Stimulated activated effector memory CD8-positive, alpha-beta T cell treated with anti-CD3 and anti-CD28 coated beads, Interleukin-12 subunit alpha, Interleukin-12 subunit beta, amount 100 ng/mL, for 72 hours (primary cell): ENCODE measurements at regions not wholly inside any gene's neighbourhood (a gene's known extent, or its start where the extent isn't known, plus 50 kb on each side); places are given as distances from the start of the nearest gene placed in this dataset.

Experiments
- ATAC-seq: fragments of 150-1000 bp; cut with Tn5 transposase; 2 replicates; pipeline ENCODE4 v1.10.0; 2021
- DNase-seq, 2 donors: peaks; one replicate each; pipeline ENCODE4 v3.0.0; 2021 to 2022; ENCODE audit warnings: low spot score in 2 of 2
- H3K27ac Mint-ChIP-seq: one replicate; pipeline ENCODE4 v1.8.0; 2022; ENCODE audit warnings: mild to moderate bottlenecking, mixed read lengths
- H3K36me3 Mint-ChIP-seq: one replicate; pipeline ENCODE4 v1.8.0; 2022; ENCODE audit warnings: mild to moderate bottlenecking, mixed read lengths
- H3K4me1 Mint-ChIP-seq: one replicate; pipeline ENCODE4 v1.8.0; 2022; ENCODE audit warnings: mixed read lengths
- H3K4me3 Mint-ChIP-seq: one replicate; pipeline ENCODE4 v1.8.0; 2022; ENCODE audit warnings: mild to moderate bottlenecking, mixed read lengths
- H3K9me3 Mint-ChIP-seq: one replicate; pipeline ENCODE4 v1.8.0; 2022; ENCODE audit warnings: mixed read lengths

GRCh38 chr12:43169115-43169681 lies 382.8 kb downstream of the ADAMTS20 start:
- no peak for DNase-seq
- Mint-ChIP-seq H3K4me1 (no peaks in the 10 kb centered on the region), H3K4me3 (no peak overlapping the region), H3K9me3 (peaks cover 3% of the 10 kb centered on the region), H3K36me3 (no peaks in the 10 kb centered on the region), H3K27ac (no peak overlapping the region)
- ATAC-seq, result no peak

- no peak for ATAC-seq
Observed at GRCh38 chr12:43167691-43168090, 384.3 kb downstream of the ADAMTS20 start.

GRCh38 chr12:43165351-43165750 lies 386.7 kb downstream of the ADAMTS20 start:
- no peaks in the 10 kb centered on the region for H3K4me1 Mint-ChIP-seq
- no peak for ATAC-seq
- H3K9me3 Mint-ChIP-seq, result peaks cover 5% of the 10 kb centered on the region
- no peak overlapping the region for H3K4me3 Mint-ChIP-seq
- DNase-seq, result no peak
- no peaks in the 10 kb centered on the region for H3K36me3 Mint-ChIP-seq
- no peak overlapping the region for H3K27ac Mint-ChIP-seq

More at GRCh38 chr12:43167691-43168090, 384.3 kb downstream of the ADAMTS20 start:
- DNase-seq, result no peak
- H3K4me3 Mint-ChIP-seq, result no peak overlapping the region
- H3K9me3 Mint-ChIP-seq, result peaks cover 3% of the 10 kb centered on the region
- no peak overlapping the region for H3K27ac Mint-ChIP-seq
- no peaks in the 10 kb centered on the region for H3K36me3 Mint-ChIP-seq
- H3K4me1 Mint-ChIP-seq, result no peaks in the 10 kb centered on the region

- no peak for ATAC-seq
- H3K4me3 Mint-ChIP-seq, result no peak overlapping the region
Observed at GRCh38 chr12:43162138-43162537, 389.9 kb downstream of the ADAMTS20 start.

GRCh38 chr12:43159506-43159905 lies 392.5 kb downstream of the ADAMTS20 start:
- H3K27ac Mint-ChIP-seq, result no peak overlapping the region
- no peak overlapping the region for H3K4me3 Mint-ChIP-seq
- DNase-seq (no peak), ATAC-seq (no peak)
- no peaks in the 10 kb centered on the region for H3K4me1 Mint-ChIP-seq
- H3K36me3 Mint-ChIP-seq, result no peaks in the 10 kb centered on the region
- peaks cover 2% of the 10 kb centered on the region for H3K9me3 Mint-ChIP-seq

More at GRCh38 chr12:43162138-43162537, 389.9 kb downstream of the ADAMTS20 start:
- H3K27ac Mint-ChIP-seq, result no peak overlapping the region
- peaks cover 4% of the 10 kb centered on the region for H3K9me3 Mint-ChIP-seq
- no peaks in the 10 kb centered on the region for H3K4me1 Mint-ChIP-seq
- no peaks in the 10 kb centered on the region for H3K36me3 Mint-ChIP-seq
- no peak for DNase-seq

GRCh38 chr12:43158126-43158525 lies 393.9 kb downstream of the ADAMTS20 start:
- Mint-ChIP-seq H3K9me3 (peaks cover 7% of the 10 kb centered on the region), H3K4me3 (no peak overlapping the region), H3K27ac (no peak overlapping the region), H3K4me1 (no peaks in the 10 kb centered on the region), H3K36me3 (peaks cover 7% of the 10 kb centered on the region)
- no peak for ATAC-seq
- DNase-seq, result no peak

GRCh38 chr12:43155376-43155775 lies 396.6 kb downstream of the ADAMTS20 start:
- Mint-ChIP-seq H3K36me3 (peaks cover 7% of the 10 kb centered on the region), H3K27ac (no peak overlapping the region), H3K4me3 (no peak overlapping the region), H3K4me1 (no peaks in the 10 kb centered on the region), H3K9me3 (peaks cover 7% of the 10 kb centered on the region)
- DNase-seq (no peak), ATAC-seq (no peak)

- Mint-ChIP-seq H3K4me1 (no peaks in the 10 kb centered on the region), H3K27ac (no peak overlapping the region), H3K4me3 (no peak overlapping the region), H3K9me3 (peaks cover 10% of the 10 kb centered on the region), H3K36me3 (peaks cover 7% of the 10 kb centered on the region)
- DNase-seq, result no peak
- ATAC-seq, result no peak
Observed at GRCh38 chr12:43154498-43155045, 397.4 kb downstream of the ADAMTS20 start.

- Mint-ChIP-seq H3K4me1 (no peaks in the 10 kb centered on the region), H3K36me3 (peaks cover 7% of the 10 kb centered on the region), H3K9me3 (peaks cover 10% of the 10 kb centered on the region), H3K4me3 (no peak overlapping the region), H3K27ac (no peak overlapping the region)
- ATAC-seq (no peak), DNase-seq (no peak)
Observed at GRCh38 chr12:43151441-43151981, 400.5 kb downstream of the ADAMTS20 start.

- Mint-ChIP-seq H3K9me3 (peaks cover 6% of the 10 kb centered on the region), H3K36me3 (no peaks in the 10 kb centered on the region), H3K4me3 (no peak overlapping the region), H3K4me1 (no peaks in the 10 kb centered on the region), H3K27ac (no peak overlapping the region)
- DNase-seq, result no peak
- ATAC-seq, result no peak
Observed at GRCh38 chr12:43148691-43149090, 403.3 kb downstream of the ADAMTS20 start.

- H3K4me3 Mint-ChIP-seq, result no peak overlapping the region
- peaks cover 6% of the 10 kb centered on the region for H3K9me3 Mint-ChIP-seq
- DNase-seq (no peak), ATAC-seq (no peak)
- H3K4me1 Mint-ChIP-seq, result no peaks in the 10 kb centered on the region
- H3K27ac Mint-ChIP-seq, result no peak overlapping the region
- no peaks in the 10 kb centered on the region for H3K36me3 Mint-ChIP-seq
Observed at GRCh38 chr12:43147878-43148277, 404.1 kb downstream of the ADAMTS20 start.

GRCh38 chr12:43145481-43145880 lies 406.5 kb downstream of the ADAMTS20 start:
- Mint-ChIP-seq H3K4me3 (no peak overlapping the region), H3K36me3 (no peaks in the 10 kb centered on the region), H3K9me3 (peaks cover 6% of the 10 kb centered on the region), H3K27ac (no peak overlapping the region), H3K4me1 (no peaks in the 10 kb centered on the region)
- ATAC-seq (no peak), DNase-seq (no peak)

- no peak for DNase-seq
- H3K4me3 Mint-ChIP-seq, result no peak overlapping the region
- no peaks in the 10 kb centered on the region for H3K4me1 Mint-ChIP-seq
- no peak overlapping the region for H3K27ac Mint-ChIP-seq
- no peak for ATAC-seq
- H3K9me3 Mint-ChIP-seq, result peaks cover 9% of the 10 kb centered on the region
- H3K36me3 Mint-ChIP-seq, result no peaks in the 10 kb centered on the region
Observed at GRCh38 chr12:43143278-43143677, 408.7 kb downstream of the ADAMTS20 start.

GRCh38 chr12:43132291-43132690 lies 419.7 kb downstream of the ADAMTS20 start:
- no peak overlapping the region for H3K4me3 Mint-ChIP-seq
- ATAC-seq, result no peak
- no peak for DNase-seq
- peaks cover 10% of the 10 kb centered on the region for H3K9me3 Mint-ChIP-seq
- H3K36me3 Mint-ChIP-seq, result no peaks in the 10 kb centered on the region
- no peak overlapping the region for H3K27ac Mint-ChIP-seq
- no peaks in the 10 kb centered on the region for H3K4me1 Mint-ChIP-seq

- Mint-ChIP-seq H3K36me3 (no peaks in the 10 kb centered on the region), H3K4me3 (no peak overlapping the region), H3K9me3 (peaks cover 10% of the 10 kb centered on the region), H3K4me1 (no peaks in the 10 kb centered on the region), H3K27ac (no peak overlapping the region)
- no peak for ATAC-seq
- no peak for DNase-seq
Observed at GRCh38 chr12:43131301-43131700, 420.7 kb downstream of the ADAMTS20 start.

- Mint-ChIP-seq H3K4me3 (no peak overlapping the region), H3K36me3 (no peaks in the 10 kb centered on the region), H3K4me1 (no peaks in the 10 kb centered on the region), H3K27ac (no peak overlapping the region), H3K9me3 (peaks cover 6% of the 10 kb centered on the region)
- DNase-seq (no peak), ATAC-seq (no peak)
Observed at GRCh38 chr12:43127886-43128549, 424.0 kb downstream of the ADAMTS20 start.
